AG09319 (cell line): ENCODE measurements at regions not wholly inside any gene's neighbourhood (a gene's known extent, or its start where the extent isn't known, plus 50 kb on each side); places are given as distances from the start of the nearest gene placed in this dataset.

ENCODE experiments used
- DNase-seq: peaks from one replicate; pipeline ENCODE4 v3.0.0-alpha.2; 2010; ENCODE audit warnings: low read depth; ENCODE audit errors: extremely low read depth
- TF ChIP-seq, protein P1 (sequence below): IDR thresholded peaks from 2 replicates; pipeline ENCODE4 v1.5.1; 2011; ENCODE audit warnings: low read depth, mild to moderate bottlenecking, inconsistent platforms, low read length, moderate library complexity

DNA sequence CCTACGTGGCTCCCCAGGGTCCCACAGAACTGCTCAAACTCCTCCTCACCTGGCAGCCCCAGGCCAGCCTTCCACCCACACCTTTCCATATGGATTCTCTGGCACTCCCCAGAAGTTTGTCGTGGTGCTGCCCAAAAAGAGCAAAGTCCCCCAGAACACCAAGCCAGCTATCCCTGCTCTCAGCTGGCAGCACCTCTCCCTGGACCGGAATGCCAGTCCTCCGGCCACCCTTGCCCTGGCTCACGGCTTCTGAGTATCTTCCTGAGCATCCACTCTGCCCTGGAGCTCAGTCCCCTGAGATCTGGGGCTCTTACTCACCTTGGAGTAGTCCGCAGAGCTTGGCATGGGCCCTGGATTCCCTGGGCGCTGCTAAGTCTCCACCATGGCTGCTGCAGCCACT is 166.5 kb upstream of the ZNF507 start:
- TF ChIP-seq, protein P1, sequence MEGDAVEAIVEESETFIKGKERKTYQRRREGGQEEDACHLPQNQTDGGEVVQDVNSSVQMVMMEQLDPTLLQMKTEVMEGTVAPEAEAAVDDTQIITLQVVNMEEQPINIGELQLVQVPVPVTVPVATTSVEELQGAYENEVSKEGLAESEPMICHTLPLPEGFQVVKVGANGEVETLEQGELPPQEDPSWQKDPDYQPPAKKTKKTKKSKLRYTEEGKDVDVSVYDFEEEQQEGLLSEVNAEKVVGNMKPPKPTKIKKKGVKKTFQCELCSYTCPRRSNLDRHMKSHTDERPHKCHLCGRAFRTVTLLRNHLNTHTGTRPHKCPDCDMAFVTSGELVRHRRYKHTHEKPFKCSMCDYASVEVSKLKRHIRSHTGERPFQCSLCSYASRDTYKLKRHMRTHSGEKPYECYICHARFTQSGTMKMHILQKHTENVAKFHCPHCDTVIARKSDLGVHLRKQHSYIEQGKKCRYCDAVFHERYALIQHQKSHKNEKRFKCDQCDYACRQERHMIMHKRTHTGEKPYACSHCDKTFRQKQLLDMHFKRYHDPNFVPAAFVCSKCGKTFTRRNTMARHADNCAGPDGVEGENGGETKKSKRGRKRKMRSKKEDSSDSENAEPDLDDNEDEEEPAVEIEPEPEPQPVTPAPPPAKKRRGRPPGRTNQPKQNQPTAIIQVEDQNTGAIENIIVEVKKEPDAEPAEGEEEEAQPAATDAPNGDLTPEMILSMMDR = no peak
- DNase-seq = no peak

DNA sequence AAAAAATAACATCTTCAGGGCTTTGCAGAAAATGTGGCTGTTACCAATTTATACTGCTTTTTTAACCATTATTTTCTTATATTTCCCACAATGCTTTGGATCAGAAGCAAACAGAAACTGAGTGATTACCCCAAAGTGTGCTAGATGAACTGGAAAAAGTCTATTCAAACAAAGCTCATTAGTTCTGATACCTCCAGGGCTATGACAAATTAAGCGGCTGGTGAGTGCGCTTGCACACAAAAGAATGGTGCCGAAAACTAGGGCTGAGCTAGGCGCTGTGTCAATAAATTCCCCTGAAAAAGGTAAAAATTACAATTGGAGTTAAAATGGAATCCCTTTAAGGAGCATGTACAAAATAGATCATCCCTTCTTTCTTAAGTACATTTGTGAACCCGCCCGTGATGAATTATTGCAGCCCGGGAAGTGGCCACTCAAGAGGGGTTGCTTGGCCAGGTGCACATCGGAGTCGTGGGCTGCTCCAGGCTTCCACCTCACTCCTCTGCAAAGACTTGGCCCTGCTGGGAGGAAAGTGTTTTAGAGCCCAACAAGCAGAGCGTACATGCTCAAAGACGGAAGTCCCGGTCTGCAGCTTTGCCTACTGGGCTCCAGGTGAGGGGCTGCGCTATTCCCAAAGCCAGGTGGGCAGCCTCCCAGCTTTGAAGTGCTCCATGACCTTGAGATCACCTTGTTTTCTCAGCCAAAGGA is 164.0 kb upstream of the ZNF507 start:
- TF ChIP-seq, protein P1 = no peak
- DNase-seq = no peak

DNA sequence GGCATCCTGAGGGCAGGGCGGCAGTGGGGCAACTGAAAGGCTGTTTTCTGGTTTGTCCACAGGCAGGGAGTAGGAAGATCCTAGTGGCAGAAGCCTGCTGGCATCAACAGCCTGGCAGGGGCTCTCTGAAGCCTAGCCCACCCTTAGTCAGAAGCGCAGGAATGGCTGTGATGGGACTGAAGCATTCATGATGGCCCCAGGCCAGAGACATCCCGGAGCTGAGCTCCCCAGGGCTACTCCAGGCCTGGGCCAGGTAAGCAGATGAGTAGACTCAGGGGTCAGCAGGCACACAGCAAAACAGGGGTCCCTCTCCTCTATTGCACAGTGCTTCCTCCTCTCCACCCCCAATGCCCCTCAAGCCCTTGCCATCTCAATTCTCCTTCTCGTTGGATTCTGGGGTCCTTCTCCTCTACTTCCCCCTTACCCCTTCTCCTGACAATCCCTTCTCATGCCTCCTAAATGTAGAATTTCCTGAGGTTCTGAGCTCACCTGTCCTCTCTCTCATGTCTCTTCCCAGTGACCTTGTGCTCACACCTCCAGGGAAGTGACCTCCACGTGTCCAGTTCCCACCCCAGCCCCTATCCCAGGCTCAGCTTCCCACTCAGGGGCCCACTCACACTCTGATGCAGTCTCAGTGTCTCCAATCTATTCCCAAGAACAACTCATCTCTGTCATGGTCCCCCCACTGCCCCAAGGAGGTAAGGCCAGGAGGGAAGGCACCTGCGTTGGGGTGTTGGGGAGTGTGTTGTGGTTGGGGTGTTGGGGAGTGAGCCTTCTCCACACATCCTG is 158.7 kb upstream of the ZNF507 start:
- TF ChIP-seq, protein P1 = no peak
- DNase-seq = no peak

DNA sequence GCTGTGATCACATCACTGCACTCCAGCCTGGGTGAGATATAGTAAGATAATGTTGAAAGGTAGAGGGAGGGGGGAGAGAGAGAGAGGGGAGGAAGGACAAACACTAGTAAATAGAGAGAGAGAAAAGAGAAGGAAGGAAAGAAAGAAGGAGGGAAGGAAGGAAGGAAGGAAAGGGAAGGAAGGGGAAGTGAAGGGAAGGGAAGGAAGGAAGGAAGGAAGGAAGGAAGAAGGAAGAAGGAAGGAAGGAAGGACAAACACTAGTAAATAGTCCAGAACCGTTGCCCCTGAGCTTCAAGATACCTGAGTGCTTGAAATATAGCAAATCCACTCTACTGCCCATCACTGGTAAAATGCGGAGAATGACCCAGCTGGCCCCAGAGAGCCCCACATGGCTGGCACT is 156.5 kb upstream of the ZNF507 start:
- TF ChIP-seq, protein P1 = no peak
- DNase-seq = no peak

DNA sequence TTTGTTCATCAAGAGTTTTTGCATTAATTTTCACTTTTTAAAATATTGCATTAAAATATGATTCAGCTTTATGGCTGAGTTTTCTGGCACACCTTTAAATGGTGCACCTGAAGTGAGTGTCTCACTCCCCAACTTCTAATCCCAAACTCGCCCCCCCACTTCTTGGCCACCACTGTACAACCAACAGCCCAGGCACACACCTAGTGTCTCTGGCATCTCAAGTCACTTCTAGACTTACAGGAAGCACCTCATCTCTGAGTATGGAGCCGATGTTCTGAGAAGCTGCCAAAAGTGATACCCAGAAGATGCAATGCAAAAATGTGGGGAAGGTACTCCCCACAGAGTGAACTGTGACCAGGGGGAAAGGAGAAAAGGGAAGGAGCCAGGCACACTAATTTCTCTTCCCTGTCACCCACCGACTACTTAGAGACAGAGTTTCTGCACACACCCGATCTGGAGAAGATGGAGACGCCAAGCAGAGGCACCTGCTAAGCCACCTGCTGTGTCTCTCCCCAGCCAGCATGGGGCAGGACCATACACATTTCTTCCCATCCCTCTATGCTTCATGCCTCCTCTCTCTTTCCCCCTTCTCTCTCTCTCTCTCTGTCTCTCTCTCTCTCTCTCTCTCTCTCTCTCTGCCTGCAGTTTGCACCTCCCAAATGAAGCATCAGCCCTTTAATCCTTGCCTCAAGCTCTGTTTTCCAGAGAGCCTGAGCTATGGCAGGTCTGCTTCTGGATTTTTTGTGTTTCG is 155.3 kb upstream of the ZNF507 start:
- DNase-seq = no peak
- TF ChIP-seq, protein P1 = no peak

DNA sequence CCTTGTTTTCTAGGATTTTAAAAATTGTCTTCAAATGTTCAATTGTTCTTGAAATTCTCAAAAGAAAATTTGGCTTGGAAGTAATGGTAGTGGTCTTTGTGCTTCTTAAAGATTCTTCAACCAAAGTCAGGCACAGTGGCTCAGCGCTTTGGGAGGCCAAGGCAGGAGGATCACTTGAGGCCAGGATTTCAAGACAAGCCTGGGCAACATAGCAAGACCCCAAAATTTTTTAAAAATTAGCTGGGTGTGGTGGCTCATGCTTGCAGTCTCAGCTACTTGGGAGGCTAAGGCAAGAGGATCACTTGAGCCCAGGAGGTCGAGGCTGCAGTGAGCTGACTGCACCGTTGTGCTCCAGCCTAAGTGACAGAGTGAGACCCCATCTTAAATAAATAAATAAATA is 153.5 kb upstream of the ZNF507 start:
- no peak for DNase-seq
- TF ChIP-seq, protein P1 = no peak
